ENCODE measurements at regions not wholly inside any gene's neighbourhood (a gene's known extent, or its start where the extent isn't known, plus 50 kb on each side); places are given as distances from the start of the nearest gene placed in this dataset.

DNA sequence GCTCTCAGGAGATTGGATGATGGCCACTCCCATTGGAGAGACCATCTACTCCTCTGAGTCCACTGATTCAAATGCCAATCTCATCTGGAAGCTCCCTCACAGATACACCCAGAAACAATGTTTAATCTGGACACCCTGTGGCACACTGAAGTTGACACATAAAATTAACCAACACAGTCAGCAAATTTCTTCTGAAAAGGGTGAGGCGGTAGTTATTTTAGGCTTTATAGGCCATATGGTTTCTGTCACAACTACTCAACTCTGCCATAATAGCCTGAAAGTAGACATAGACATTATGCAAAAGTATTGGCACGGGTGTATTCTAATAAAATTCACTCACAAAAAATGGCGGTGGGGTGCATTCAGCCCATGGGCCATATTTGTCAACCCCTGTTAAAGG, 244.5 kb upstream of the VLDLR start:
- Histone ChIP-seq H3K4me3 (no peak overlapping the region), H3K4me1 (no peaks in the 10 kb centered on the region), H3K36me3 (no peaks in the 10 kb centered on the region), H3K9me3 (no peaks in the 10 kb centered on the region), H3K27me3 (no peaks in the 10 kb centered on the region), H3K27ac (no peak overlapping the region)
- TF ChIP-seq, protein P1, sequence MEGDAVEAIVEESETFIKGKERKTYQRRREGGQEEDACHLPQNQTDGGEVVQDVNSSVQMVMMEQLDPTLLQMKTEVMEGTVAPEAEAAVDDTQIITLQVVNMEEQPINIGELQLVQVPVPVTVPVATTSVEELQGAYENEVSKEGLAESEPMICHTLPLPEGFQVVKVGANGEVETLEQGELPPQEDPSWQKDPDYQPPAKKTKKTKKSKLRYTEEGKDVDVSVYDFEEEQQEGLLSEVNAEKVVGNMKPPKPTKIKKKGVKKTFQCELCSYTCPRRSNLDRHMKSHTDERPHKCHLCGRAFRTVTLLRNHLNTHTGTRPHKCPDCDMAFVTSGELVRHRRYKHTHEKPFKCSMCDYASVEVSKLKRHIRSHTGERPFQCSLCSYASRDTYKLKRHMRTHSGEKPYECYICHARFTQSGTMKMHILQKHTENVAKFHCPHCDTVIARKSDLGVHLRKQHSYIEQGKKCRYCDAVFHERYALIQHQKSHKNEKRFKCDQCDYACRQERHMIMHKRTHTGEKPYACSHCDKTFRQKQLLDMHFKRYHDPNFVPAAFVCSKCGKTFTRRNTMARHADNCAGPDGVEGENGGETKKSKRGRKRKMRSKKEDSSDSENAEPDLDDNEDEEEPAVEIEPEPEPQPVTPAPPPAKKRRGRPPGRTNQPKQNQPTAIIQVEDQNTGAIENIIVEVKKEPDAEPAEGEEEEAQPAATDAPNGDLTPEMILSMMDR (IDR thresholded peaks at IDR 0.05): no peak
- intact Hi-C loops (cut with DNase I): no loop called here
- DNase-seq (no peak), ATAC-seq (no peak)

DNA sequence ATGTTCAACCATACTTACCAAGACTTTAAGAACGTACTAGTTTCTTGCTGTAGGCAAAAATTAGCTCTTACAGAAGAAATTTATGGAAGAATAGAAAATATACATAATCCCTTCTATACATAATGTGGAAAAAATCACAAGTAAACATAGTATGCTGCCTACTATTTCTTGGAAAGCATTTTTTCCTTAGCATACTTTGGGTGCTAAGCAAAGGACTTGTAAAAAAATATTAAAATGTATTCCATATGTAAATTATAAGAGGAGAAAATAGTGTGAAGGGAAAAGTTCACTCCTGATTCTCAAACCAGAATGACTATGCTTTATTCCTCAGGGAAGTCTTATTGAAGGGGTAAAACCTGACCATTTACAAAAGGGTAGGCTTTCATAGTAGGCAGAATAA, 243.8 kb upstream of the VLDLR start:
- intact Hi-C loops (cut with DNase I): no loop called here
- Histone ChIP-seq H3K4me1 (no peaks in the 10 kb centered on the region), H3K36me3 (no peaks in the 10 kb centered on the region), H3K9me3 (no peaks in the 10 kb centered on the region), H3K4me3 (no peak overlapping the region), H3K27ac (no peak overlapping the region), H3K27me3 (no peaks in the 10 kb centered on the region)
- TF ChIP-seq, protein P1 (IDR thresholded peaks at IDR 0.05): no peak
- no peak for DNase-seq
- no peak for ATAC-seq

DNA sequence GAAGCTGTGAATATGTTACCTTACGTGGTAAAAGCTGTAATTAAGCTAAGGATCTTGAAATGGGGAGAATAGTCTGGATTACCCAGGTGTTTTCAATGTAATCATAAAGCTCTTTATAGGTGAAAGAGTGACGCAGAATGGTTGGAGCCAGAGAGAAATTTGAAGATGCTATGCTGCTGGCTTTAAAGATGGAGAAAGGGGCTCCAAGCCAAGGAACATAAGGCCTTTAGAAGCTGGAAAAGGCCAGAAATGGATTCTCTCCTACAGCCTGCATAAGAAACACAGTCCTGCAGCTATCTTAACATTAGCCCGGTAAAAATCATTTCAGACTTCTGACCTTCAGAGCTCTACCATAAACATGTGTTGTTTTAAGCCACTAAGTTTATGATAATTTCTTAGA, 243.3 kb upstream of the VLDLR start:
- no peak for DNase-seq
- intact Hi-C loops (cut with DNase I): no loop called here
- TF ChIP-seq, protein P1 (IDR thresholded peaks at IDR 0.05): no peak

DNA sequence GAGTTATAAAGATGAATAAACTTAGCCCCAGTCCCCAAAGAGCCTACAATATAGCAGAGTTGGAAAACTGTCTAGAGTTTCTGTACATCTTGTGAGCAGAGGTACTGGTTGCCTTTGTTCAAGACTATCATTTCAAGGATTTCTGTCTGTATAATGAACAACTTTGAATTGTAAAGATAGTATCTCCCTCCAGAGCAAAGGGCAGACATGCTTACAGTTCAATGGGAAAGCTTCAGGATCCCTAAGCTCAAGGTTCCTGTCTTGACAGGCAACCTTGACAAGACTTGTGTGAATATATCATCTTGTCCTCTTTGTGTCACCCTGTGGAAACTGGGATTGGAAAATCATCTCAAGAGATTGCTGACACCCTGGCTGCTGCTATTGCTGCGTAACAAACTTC, 242.8 kb upstream of the VLDLR start:
- DNase-seq (no peak), ATAC-seq (no peak)
- TF ChIP-seq, protein P1 (IDR thresholded peaks at IDR 0.05): no peak
- Histone ChIP-seq H3K4me1 (no peaks in the 10 kb centered on the region), H3K27me3 (no peaks in the 10 kb centered on the region), H3K27ac (no peak overlapping the region), H3K9me3 (no peaks in the 10 kb centered on the region), H3K4me3 (no peak overlapping the region), H3K36me3 (no peaks in the 10 kb centered on the region)
- intact Hi-C loops (cut with DNase I): no loop called here

More for the DNA sequence above, 243.3 kb upstream of the VLDLR start:
- H3K27ac ChIP-seq: no peak overlapping the region
- no peak for ATAC-seq
- H3K36me3 ChIP-seq: no peaks in the 10 kb centered on the region
- H3K4me3 ChIP-seq: no peak overlapping the region
- H3K4me1 ChIP-seq: no peaks in the 10 kb centered on the region
- no peaks in the 10 kb centered on the region for H3K9me3 ChIP-seq
- no peaks in the 10 kb centered on the region for H3K27me3 ChIP-seq

DNA sequence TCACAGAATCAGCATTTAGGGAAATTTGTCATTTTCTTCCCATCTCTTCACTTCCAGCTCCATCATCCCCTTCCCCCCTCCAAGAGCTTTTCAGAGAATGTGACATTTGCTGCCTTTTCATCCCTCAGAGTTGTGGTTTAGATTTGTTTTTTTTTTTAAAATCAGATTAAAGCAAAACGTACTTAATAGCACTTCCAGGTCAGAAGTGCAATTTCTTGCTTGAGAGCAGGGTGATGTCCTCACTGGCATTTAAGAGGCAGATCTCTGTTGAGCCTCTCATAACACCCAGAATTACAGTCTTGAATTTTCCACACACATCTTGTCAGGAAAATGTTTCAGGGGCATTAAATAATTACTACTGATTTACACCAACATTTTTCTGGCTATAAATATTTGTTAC, 236.8 kb upstream of the VLDLR start:
- Histone ChIP-seq H3K9me3 (no peaks in the 10 kb centered on the region), H3K4me3 (no peak overlapping the region), H3K27me3 (no peaks in the 10 kb centered on the region), H3K36me3 (no peaks in the 10 kb centered on the region), H3K4me1 (no peaks in the 10 kb centered on the region), H3K27ac (no peak overlapping the region)
- no peak for ATAC-seq
- TF ChIP-seq, protein P1 (IDR thresholded peaks at IDR 0.05): no peak
- intact Hi-C loops (cut with DNase I): no loop called here
- DNase-seq: no peak

DNA sequence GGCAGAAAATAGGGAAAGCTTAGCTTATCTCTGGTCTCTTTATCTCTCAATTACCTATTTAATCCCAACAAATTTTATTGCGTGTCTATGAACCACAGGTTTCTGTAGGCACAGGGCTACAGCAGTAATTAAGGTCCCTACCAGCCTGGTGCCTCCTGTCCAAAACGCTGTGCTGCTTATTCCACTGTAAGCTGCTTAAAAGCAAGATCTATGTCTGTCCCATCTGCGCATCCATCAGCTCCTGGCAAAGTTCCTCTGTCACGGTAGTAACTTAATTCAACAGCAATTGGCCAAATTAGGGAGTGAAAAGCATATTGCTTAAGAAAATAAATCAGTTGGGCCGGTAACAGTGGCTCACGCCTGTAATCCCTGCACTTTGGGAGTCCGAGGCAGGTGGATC, 235.8 kb upstream of the VLDLR start:
- no peak for DNase-seq
- TF ChIP-seq, protein P1 (IDR thresholded peaks at IDR 0.05): no peak
- H3K4me1 ChIP-seq: no peaks in the 10 kb centered on the region

More for the DNA sequence above, 235.8 kb upstream of the VLDLR start:
- ATAC-seq: no peak
- Histone ChIP-seq H3K4me3 (no peak overlapping the region), H3K27ac (no peak overlapping the region), H3K36me3 (no peaks in the 10 kb centered on the region), H3K27me3 (no peaks in the 10 kb centered on the region), H3K9me3 (no peaks in the 10 kb centered on the region)
- intact Hi-C loops (cut with DNase I): no loop called here
